ENCODE measurements at regions not wholly inside any gene's neighbourhood (a gene's known extent, or its start where the extent isn't known, plus 50 kb on each side); places are given as distances from the start of the nearest gene placed in this dataset.

DNA sequence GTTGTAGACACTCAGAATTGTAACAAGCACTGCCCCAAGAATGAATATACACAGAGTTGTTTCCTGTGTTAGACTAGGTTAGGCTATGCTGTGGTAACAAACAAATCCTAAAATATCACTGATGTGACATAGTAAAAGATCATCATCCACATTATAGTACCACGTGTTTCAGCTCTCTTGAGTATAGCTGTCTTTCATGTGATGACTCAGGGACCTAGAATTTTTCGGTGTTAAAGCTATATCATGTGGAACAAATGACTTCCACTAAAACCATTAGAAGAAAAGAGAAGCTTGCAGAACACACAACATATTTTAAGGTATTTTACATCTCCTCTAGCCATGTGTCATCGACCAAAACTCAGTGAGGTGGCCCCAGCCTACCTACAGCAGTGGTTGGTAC lies 307.9 kb upstream of the RBMS3 start:
- 0% methylated on average over 3 of the region's 3 CpGs for WGBS (ENCODE audit: insufficient coverage, insufficient replicate concordance, low lambda C conversion rate, missing lambda C conversion rate)
- POLR2A ChIA-PET, result no interaction called here
- intact Hi-C loops (cut with micrococcal nuclease; ENCODE audit: unreplicated experiment), result no loop called here

More for the DNA sequence above, 307.9 kb upstream of the RBMS3 start:
- ChIA-PET CTCF (no interaction called here), SMC1A (ENCODE audit: uncharacterized antibody, unreplicated experiment) (no interaction called here), RAD21 (ENCODE audit: unreplicated experiment) (no interaction called here)
- no peak overlapping the region for H2AFZ ChIP-seq (ENCODE audit: control insufficient read depth, low read depth, low read length)
- H3K27me3 ChIP-seq (replicated peaks in 1 of 2; ENCODE audit: control insufficient read depth in 2 of 2, insufficient read depth in 2 of 2, low read length in 1 of 2), result no peaks in the 10 kb centered on the region; a peak in 1 of 4 replicates
- in situ Hi-C loops (cut with MboI), result no loop called here
- H3K9me3 ChIP-seq (replicated peaks; ENCODE audit: control insufficient read depth, insufficient read depth, low read length), result peaks cover 4% of the 10 kb centered on the region; the same call in 1 of the 3 replicates
- H3K79me2 ChIP-seq (ENCODE audit: control insufficient read depth, insufficient read depth, low read length), result no peaks in the 10 kb centered on the region
- TF ChIP-seq CHD1 (IDR thresholded peaks at IDR 0.05; ENCODE audit: low read depth, low read length) (no peak), SRF (IDR thresholded peaks at IDR 0.05; ENCODE audit: low read depth in 2 of 2, low read length in 2 of 2) (no peak), EP300 (IDR thresholded peaks at IDR 0.05; ENCODE audit: borderline replicate concordance in 1 of 2, control insufficient read depth in 1 of 2, low read depth in 2 of 2, low read length in 2 of 2) (no peak), RCOR1 (conservative IDR thresholded peaks at IDR 0.05; ENCODE audit: low read depth, low read length) (no peak), ZNF24 (IDR thresholded peaks at IDR 0.05) (no peak), LARP7 (IDR thresholded peaks at IDR 0.05) (no peak), EGR1 (IDR thresholded peaks at IDR 0.05; ENCODE audit: borderline replicate concordance in 1 of 2, low read depth in 2 of 2, low read length in 2 of 2) (no peak), NR2C2 (IDR thresholded peaks at IDR 0.05; ENCODE audit: borderline replicate concordance, control insufficient read depth, insufficient read length, low read depth) (no peak), MYC (IDR thresholded peaks at IDR 0.05; ENCODE audit: insufficient read depth, insufficient read length, insufficient replicate concordance, low read length, severe bottlenecking) (no peak), SPI1 (IDR thresholded peaks at IDR 0.05; ENCODE audit: borderline replicate concordance, insufficient read depth, low read depth, low read length) (no peak)
- TF ChIP-seq, protein P1, sequence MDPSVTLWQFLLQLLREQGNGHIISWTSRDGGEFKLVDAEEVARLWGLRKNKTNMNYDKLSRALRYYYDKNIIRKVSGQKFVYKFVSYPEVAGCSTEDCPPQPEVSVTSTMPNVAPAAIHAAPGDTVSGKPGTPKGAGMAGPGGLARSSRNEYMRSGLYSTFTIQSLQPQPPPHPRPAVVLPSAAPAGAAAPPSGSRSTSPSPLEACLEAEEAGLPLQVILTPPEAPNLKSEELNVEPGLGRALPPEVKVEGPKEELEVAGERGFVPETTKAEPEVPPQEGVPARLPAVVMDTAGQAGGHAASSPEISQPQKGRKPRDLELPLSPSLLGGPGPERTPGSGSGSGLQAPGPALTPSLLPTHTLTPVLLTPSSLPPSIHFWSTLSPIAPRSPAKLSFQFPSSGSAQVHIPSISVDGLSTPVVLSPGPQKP (IDR thresholded peaks at IDR 0.05; ENCODE audit: low read depth, low read length), result no peak
- TF ChIP-seq, protein P2, sequence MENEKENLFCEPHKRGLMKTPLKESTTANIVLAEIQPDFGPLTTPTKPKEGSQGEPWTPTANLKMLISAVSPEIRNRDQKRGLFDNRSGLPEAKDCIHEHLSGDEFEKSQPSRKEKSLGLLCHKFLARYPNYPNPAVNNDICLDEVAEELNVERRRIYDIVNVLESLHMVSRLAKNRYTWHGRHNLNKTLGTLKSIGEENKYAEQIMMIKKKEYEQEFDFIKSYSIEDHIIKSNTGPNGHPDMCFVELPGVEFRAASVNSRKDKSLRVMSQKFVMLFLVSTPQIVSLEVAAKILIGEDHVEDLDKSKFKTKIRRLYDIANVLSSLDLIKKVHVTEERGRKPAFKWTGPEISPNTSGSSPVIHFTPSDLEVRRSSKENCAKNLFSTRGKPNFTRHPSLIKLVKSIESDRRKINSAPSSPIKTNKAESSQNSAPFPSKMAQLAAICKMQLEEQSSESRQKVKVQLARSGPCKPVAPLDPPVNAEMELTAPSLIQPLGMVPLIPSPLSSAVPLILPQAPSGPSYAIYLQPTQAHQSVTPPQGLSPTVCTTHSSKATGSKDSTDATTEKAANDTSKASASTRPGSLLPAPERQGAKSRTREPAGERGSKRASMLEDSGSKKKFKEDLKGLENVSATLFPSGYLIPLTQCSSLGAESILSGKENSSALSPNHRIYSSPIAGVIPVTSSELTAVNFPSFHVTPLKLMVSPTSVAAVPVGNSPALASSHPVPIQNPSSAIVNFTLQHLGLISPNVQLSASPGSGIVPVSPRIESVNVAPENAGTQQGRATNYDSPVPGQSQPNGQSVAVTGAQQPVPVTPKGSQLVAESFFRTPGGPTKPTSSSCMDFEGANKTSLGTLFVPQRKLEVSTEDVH (IDR thresholded peaks at IDR 0.05; ENCODE audit: low read depth, partially characterized antibody), result no peak
- H3K9ac ChIP-seq (ENCODE audit: control insufficient read depth, insufficient read depth, low read length), result no peak overlapping the region
- no TSS peak for BruUV-seq (replicated peaks)
- ATAC-seq (peak; percentile 58), DNase-seq (ENCODE audit: low read depth, low spot score) (no peak), FAIRE-seq (no peak)
- H3K4me1 ChIP-seq (ENCODE audit: control insufficient read depth, insufficient read depth, low read length), result no peaks in the 10 kb centered on the region
- H3K4me3 ChIP-seq, result no peak overlapping the region
- H3K27ac ChIP-seq (ENCODE audit: control insufficient read depth, insufficient read depth), result no peak overlapping the region
- no peak overlapping the region for H3K4me2 ChIP-seq (ENCODE audit: control insufficient read depth, insufficient read depth)
- no peaks in the 10 kb centered on the region for H3K36me3 ChIP-seq (ENCODE audit: control insufficient read depth in 2 of 2, insufficient read depth in 2 of 2, low read length in 1 of 2)
- H4K20me1 ChIP-seq (ENCODE audit: control insufficient read depth, insufficient read depth), result no peaks in the 10 kb centered on the region

Data from GM12878 (cell line).